ENCODE measurements at regions not wholly inside any gene's neighbourhood (a gene's known extent, or its start where the extent isn't known, plus 50 kb on each side); places are given as distances from the start of the nearest gene placed in this dataset.

DNA sequence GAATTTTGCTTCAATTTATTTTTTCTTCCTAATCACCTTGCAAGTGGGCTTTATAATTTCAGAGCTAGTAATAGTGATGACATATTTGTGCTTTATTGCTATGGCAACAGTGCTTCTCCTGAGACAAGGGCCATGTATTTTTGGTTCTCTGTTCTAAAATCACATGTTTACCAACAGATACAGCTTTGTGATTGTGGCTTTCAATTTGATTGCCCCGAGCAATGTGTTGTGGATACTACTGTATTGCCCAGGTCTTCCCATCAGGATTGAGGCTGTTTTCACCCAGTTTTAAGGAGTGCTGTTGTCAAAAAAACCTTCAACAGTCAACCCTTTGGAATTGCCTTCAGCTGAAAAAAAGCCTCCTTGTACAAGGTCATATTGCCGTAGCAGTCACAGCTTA is 841.4 kb upstream of the VRK2 start:
- no peaks in the 10 kb centered on the region for H3K9me3 Mint-ChIP-seq (ENCODE audit: unreplicated experiment)
- no peaks in the 10 kb centered on the region for H3K36me3 Mint-ChIP-seq (ENCODE audit: low read depth, unreplicated experiment)
- TF ChIP-seq, protein P1, sequence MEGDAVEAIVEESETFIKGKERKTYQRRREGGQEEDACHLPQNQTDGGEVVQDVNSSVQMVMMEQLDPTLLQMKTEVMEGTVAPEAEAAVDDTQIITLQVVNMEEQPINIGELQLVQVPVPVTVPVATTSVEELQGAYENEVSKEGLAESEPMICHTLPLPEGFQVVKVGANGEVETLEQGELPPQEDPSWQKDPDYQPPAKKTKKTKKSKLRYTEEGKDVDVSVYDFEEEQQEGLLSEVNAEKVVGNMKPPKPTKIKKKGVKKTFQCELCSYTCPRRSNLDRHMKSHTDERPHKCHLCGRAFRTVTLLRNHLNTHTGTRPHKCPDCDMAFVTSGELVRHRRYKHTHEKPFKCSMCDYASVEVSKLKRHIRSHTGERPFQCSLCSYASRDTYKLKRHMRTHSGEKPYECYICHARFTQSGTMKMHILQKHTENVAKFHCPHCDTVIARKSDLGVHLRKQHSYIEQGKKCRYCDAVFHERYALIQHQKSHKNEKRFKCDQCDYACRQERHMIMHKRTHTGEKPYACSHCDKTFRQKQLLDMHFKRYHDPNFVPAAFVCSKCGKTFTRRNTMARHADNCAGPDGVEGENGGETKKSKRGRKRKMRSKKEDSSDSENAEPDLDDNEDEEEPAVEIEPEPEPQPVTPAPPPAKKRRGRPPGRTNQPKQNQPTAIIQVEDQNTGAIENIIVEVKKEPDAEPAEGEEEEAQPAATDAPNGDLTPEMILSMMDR (IDR thresholded peaks at IDR 0.05; ENCODE audit: unreplicated experiment): no peak
- H3K4me3 Mint-ChIP-seq (ENCODE audit: unreplicated experiment): no peak overlapping the region
- no peak for DNase-seq (ENCODE audit: low spot score)
- H3K27me3 Mint-ChIP-seq (ENCODE audit: unreplicated experiment): no peaks in the 10 kb centered on the region
- H3K27ac Mint-ChIP-seq (ENCODE audit: unreplicated experiment): no peak overlapping the region
- no peaks in the 10 kb centered on the region for H3K4me1 Mint-ChIP-seq (ENCODE audit: unreplicated experiment)

DNA sequence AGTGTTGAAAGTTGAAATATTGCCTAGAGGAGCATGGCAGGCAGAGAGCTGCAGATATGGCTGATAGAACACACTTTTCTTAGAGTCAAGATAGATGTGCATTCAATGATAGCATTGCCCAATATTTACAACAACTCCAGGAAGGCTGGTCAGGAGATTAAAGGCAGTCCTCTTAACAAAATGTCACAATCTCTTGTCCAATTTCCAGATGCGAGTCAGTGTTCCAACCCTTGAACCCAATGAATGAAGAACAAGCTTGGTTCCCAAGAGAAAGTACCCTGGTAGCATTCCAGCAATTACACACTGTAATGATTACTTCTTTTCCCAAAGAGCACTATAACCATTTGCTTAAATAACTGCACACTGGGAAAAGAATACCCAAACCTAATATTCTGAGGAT is 839.4 kb upstream of the VRK2 start:
- no peaks in the 10 kb centered on the region for H3K36me3 Mint-ChIP-seq (ENCODE audit: low read depth, unreplicated experiment)
- H3K27ac Mint-ChIP-seq (ENCODE audit: unreplicated experiment): no peak overlapping the region
- H3K4me3 Mint-ChIP-seq (ENCODE audit: unreplicated experiment): no peak overlapping the region
- no peak for DNase-seq (ENCODE audit: low spot score)
- no peaks in the 10 kb centered on the region for H3K4me1 Mint-ChIP-seq (ENCODE audit: unreplicated experiment)
- H3K9me3 Mint-ChIP-seq (ENCODE audit: unreplicated experiment): no peaks in the 10 kb centered on the region
- no peaks in the 10 kb centered on the region for H3K27me3 Mint-ChIP-seq (ENCODE audit: unreplicated experiment)
- TF ChIP-seq, protein P1 (IDR thresholded peaks at IDR 0.05; ENCODE audit: unreplicated experiment): no peak

DNA sequence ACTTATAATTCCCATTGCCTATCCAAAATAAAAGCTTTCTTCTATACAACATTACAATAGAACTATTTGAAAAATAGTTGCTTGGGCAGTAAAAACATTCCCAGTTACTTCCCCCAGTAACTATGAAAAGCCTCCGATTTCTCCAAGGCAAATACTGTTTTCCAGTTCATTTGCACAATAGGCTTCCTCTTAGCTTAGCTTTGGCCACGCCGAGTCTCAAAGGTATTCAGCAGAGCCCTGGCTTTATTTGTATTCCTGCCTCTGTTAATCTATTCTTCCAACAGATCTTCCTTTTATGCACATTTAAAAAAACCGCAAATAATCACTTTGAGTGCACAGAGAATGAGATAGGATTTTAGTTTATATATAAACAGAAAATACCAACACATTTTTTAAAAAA is 836.8 kb upstream of the VRK2 start:
- no peaks in the 10 kb centered on the region for H3K36me3 Mint-ChIP-seq (ENCODE audit: low read depth, unreplicated experiment)
- H3K4me3 Mint-ChIP-seq (ENCODE audit: unreplicated experiment): no peak overlapping the region
- H3K9me3 Mint-ChIP-seq (ENCODE audit: unreplicated experiment): no peaks in the 10 kb centered on the region
- TF ChIP-seq, protein P1 (IDR thresholded peaks at IDR 0.05; ENCODE audit: unreplicated experiment): no peak
- H3K27me3 Mint-ChIP-seq (ENCODE audit: unreplicated experiment): no peaks in the 10 kb centered on the region
- H3K27ac Mint-ChIP-seq (ENCODE audit: unreplicated experiment): no peak overlapping the region
- no peak for DNase-seq (ENCODE audit: low spot score)
- H3K4me1 Mint-ChIP-seq (ENCODE audit: unreplicated experiment): no peaks in the 10 kb centered on the region

DNA sequence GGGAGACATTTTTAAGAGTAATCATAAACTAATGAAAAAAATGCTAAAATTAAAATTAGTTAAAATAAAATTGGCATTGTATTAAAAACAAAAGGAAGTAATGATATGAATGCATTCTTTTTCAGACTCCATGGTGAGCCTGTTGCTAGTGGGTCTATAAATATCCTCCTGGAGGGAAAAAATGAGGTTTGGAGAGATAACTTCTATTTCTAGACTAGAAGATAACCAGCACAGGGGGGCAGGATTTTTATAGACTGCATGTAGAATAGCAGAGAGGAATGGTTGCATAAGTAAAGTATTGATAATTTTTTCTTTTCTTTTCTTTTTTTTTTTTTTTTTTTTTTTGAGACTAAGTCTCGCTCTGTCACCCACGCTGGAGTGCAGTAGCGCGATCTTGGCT is 835.8 kb upstream of the VRK2 start:
- no peaks in the 10 kb centered on the region for H3K9me3 Mint-ChIP-seq (ENCODE audit: unreplicated experiment)
- H3K27me3 Mint-ChIP-seq (ENCODE audit: unreplicated experiment): no peaks in the 10 kb centered on the region
- TF ChIP-seq, protein P1 (IDR thresholded peaks at IDR 0.05; ENCODE audit: unreplicated experiment): no peak
- H3K36me3 Mint-ChIP-seq (ENCODE audit: low read depth, unreplicated experiment): no peaks in the 10 kb centered on the region
- H3K27ac Mint-ChIP-seq (ENCODE audit: unreplicated experiment): no peak overlapping the region
- H3K4me3 Mint-ChIP-seq (ENCODE audit: unreplicated experiment): no peak overlapping the region
- H3K4me1 Mint-ChIP-seq (ENCODE audit: unreplicated experiment): no peaks in the 10 kb centered on the region
- DNase-seq (ENCODE audit: low spot score): no peak

DNA sequence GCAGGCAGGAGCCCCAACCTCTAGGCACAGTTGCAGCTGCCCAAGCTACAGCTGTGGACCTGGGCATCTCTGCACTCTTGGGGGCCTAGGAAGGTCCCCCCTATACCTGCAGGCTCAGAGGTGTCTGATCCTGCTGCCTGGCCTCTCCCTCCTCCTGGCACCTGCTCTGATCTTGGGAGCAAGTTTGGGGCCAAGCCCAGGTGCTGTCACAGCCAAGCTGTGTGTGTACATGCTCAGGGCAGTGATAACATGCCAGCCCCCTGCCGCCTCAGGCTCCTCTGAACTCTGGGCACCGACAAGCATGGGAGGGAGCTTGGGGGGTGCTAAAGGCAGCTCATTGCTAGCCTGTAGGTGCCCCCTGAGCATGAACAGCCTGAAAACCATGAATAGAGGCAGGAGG is 829.6 kb upstream of the VRK2 start:
- H3K4me1 Mint-ChIP-seq (ENCODE audit: unreplicated experiment): no peaks in the 10 kb centered on the region
- H3K9me3 Mint-ChIP-seq (ENCODE audit: unreplicated experiment): peaks cover 6% of the 10 kb centered on the region
- H3K36me3 Mint-ChIP-seq (ENCODE audit: low read depth, unreplicated experiment): peaks cover 5% of the 10 kb centered on the region
- peaks cover 4% of the 10 kb centered on the region for H3K27me3 Mint-ChIP-seq (ENCODE audit: unreplicated experiment)
- TF ChIP-seq, protein P1 (IDR thresholded peaks at IDR 0.05; ENCODE audit: unreplicated experiment): no peak
- H3K27ac Mint-ChIP-seq (ENCODE audit: unreplicated experiment): no peak overlapping the region
- H3K4me3 Mint-ChIP-seq (ENCODE audit: unreplicated experiment): no peak overlapping the region
- no peak for DNase-seq (ENCODE audit: low spot score)
